Loucy (cell line): ENCODE measurements at regions not wholly inside any gene's neighbourhood (a gene's known extent, or its start where the extent isn't known, plus 50 kb on each side); places are given as distances from the start of the nearest gene placed in this dataset.

Experiments
- H2AFZ ChIP-seq: fragments of 200-600 bp; sonication (generic); 2 replicates; pipeline ENCODE4 v1.6.0; 2016; ENCODE audit warnings: antibody characterized with exemption, mild to moderate bottlenecking, low read length, moderate library complexity
- H3F3A ChIP-seq: fragments of 200-600 bp; 2 replicates; pipeline ENCODE4 v1.6.0; 2016; ENCODE audit warnings: antibody characterized with exemption, low read depth, mild to moderate bottlenecking
- H3K27me3 ChIP-seq: fragments of 200-600 bp; sonication (generic); 2 replicates; pipeline ENCODE4 v1.6.1; 2014; ENCODE audit warnings: low read length, mild to moderate bottlenecking; ENCODE audit not compliant: insufficient read depth, poor library complexity, severe bottlenecking
- H3K36me3 ChIP-seq: fragments of 200-600 bp; sonication (generic); 2 replicates; pipeline ENCODE4 v1.6.1; 2016; ENCODE audit warnings: low read length; ENCODE audit not compliant: insufficient read depth
- H3K4me1 ChIP-seq: fragments of 200-600 bp; sonication (generic); 2 replicates; pipeline ENCODE4 v1.5.1; 2014; ENCODE audit warnings: low read length, mild to moderate bottlenecking; ENCODE audit not compliant: insufficient read depth, poor library complexity, severe bottlenecking
- H3K4me2 ChIP-seq: fragments of 200-600 bp; sonication (generic); 2 replicates; pipeline ENCODE4 v1.6.0; 2014; ENCODE audit warnings: antibody characterized with exemption, low read length, low read depth, mild to moderate bottlenecking; ENCODE audit not compliant: poor library complexity, severe bottlenecking
- H3K4me3 ChIP-seq: fragments of 200-600 bp; sonication (generic); 2 replicates; pipeline ENCODE4 v1.5.1; 2014; ENCODE audit warnings: low read length, mild to moderate bottlenecking, mixed read lengths; ENCODE audit not compliant: poor library complexity, severe bottlenecking
- H3K79me2 ChIP-seq: fragments of 200-600 bp; sonication (generic); 2 replicates; pipeline ENCODE4 v1.6.1; 2014; ENCODE audit warnings: low read length; ENCODE audit not compliant: insufficient read depth
- H3K9ac ChIP-seq: fragments of 200-600 bp; sonication (generic); 2 replicates; pipeline ENCODE4 v1.6.0; 2014; ENCODE audit warnings: mild to moderate bottlenecking, low read depth, low read length, moderate library complexity; ENCODE audit not compliant: poor library complexity, severe bottlenecking
- H3K9me2 ChIP-seq: fragments of 200-600 bp; sonication (generic); replicated peaks from 2 replicates; pipeline ENCODE4 v1.6.1; 2016; ENCODE audit warnings: low read depth, low read length, mixed read lengths
- H3K9me3 ChIP-seq: fragments of 200-600 bp; sonication (generic); 2 replicates; pipeline ENCODE4 v1.6.1; 2014; ENCODE audit warnings: mild to moderate bottlenecking, antibody characterized with exemption, low read length, low read depth; ENCODE audit not compliant: insufficient read depth
- H4K20me1 ChIP-seq: fragments of 200-600 bp; sonication (generic); 2 replicates; pipeline ENCODE4 v1.6.0; 2014; ENCODE audit warnings: antibody characterized with exemption, low read length, mild to moderate bottlenecking; ENCODE audit not compliant: insufficient read depth, poor library complexity, severe bottlenecking
- EZH2phosphoT487 ChIP-seq: fragments of 200-600 bp; IDR thresholded peaks from 2 replicates; pipeline ENCODE4 v1.6.1; 2018; ENCODE audit warnings: antibody characterized with exemption, mild to moderate bottlenecking, moderate library complexity, borderline replicate concordance
- TF ChIP-seq, protein P1 (sequence below): fragments of 200-600 bp; sonication (generic); conservative IDR thresholded peaks from 2 replicates; pipeline ENCODE4 v1.5.1; 2014; ENCODE audit warnings: mild to moderate bottlenecking, antibody characterized with exemption, low read length

DNA sequence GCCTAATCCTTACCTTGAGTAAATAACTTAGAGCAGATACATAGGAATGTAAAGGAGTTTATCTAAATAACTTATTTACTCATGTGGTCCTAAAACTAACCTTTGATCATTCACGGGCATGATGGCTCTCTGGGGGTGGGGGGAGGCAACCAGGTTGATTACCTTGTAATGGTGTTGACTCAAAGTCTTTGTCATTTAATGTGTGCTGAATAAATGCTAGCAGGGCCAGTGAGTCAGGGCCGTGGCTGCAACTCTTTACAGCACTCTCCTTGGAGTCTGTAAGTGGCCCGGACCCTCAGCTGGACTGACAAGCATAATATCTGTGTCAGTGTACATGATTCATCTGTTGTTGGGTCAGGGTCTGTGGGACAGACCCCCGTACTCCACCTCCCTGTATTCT, 203.0 kb downstream of the EPM2A start:
- TF ChIP-seq, protein P1, sequence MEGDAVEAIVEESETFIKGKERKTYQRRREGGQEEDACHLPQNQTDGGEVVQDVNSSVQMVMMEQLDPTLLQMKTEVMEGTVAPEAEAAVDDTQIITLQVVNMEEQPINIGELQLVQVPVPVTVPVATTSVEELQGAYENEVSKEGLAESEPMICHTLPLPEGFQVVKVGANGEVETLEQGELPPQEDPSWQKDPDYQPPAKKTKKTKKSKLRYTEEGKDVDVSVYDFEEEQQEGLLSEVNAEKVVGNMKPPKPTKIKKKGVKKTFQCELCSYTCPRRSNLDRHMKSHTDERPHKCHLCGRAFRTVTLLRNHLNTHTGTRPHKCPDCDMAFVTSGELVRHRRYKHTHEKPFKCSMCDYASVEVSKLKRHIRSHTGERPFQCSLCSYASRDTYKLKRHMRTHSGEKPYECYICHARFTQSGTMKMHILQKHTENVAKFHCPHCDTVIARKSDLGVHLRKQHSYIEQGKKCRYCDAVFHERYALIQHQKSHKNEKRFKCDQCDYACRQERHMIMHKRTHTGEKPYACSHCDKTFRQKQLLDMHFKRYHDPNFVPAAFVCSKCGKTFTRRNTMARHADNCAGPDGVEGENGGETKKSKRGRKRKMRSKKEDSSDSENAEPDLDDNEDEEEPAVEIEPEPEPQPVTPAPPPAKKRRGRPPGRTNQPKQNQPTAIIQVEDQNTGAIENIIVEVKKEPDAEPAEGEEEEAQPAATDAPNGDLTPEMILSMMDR, result no peak
- no peak for TF ChIP-seq EZH2phosphoT487
- Histone ChIP-seq H3K4me1 (no peaks in the 10 kb centered on the region), H3K27me3 (no peaks in the 10 kb centered on the region), H3K9ac (no peak overlapping the region), H3K4me2 (no peak overlapping the region), H2AFZ (no peak overlapping the region), H4K20me1 (no peaks in the 10 kb centered on the region), H3K79me2 (no peaks in the 10 kb centered on the region), H3K36me3 (no peaks in the 10 kb centered on the region), H3K4me3 (no peak overlapping the region), H3K9me2 (no peaks in the 10 kb centered on the region), H3K9me3 (peaks cover 12% of the 10 kb centered on the region; the same call in 1 of the 2 replicates), H3F3A (0 out of 2 replicates have a peak, but pooled peaks cover 3% of the 10 kb centered on the region)

DNA sequence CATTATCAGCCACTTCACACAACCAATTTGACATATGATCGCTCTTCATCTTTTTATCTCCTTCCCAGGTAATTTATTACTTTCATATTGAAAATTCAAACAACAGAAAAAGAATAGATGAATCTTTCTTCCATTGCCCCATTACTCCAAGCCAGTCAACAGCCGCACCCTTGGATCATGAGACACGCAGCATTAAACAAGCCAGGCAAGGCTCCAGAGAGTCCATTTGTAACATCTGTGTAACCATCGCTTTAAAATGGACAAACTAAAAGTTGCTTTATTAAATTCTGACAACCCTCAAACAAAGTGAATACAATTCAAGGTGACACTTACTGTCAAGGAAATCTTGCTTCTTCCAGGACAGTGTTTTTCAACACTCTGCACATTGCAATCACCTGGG, 200.3 kb downstream of the EPM2A start:
- H3K36me3 ChIP-seq, result no peaks in the 10 kb centered on the region
- no peak overlapping the region for H3K4me3 ChIP-seq
- peaks cover 12% of the 10 kb centered on the region; the same call in 1 of the 2 replicates for H3K9me3 ChIP-seq
- H3F3A ChIP-seq, result 0 out of 2 replicates have a peak, but pooled peaks cover 3% of the 10 kb centered on the region
- H3K27me3 ChIP-seq, result no peaks in the 10 kb centered on the region
- no peak overlapping the region for H3K9ac ChIP-seq
- H3K4me2 ChIP-seq, result no peak overlapping the region
- H4K20me1 ChIP-seq, result no peaks in the 10 kb centered on the region
- H3K4me1 ChIP-seq, result no peaks in the 10 kb centered on the region
- no peaks in the 10 kb centered on the region for H3K9me2 ChIP-seq
- no peaks in the 10 kb centered on the region for H3K79me2 ChIP-seq
- no peak overlapping the region for H2AFZ ChIP-seq
- no peak for TF ChIP-seq EZH2phosphoT487
- TF ChIP-seq, protein P1, result no peak

DNA sequence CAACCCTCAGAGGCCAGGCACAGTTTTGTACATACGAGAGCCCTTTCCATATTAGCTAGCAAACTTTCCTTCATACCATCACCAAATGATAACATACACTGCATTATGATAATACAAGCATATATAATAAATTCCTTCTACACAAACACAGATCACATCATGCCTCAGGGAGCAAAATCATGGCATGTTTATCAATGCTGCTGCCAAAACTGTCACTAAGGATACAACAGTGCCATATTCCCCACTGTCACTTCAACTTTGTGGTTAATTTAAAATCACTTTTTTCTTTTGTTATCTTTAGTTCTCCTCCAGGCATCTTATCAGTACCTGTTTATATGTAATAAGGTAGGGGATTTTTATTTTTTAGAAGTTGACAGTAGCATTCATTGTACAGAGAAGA, 196.3 kb downstream of the EPM2A start:
- no peaks in the 10 kb centered on the region for H4K20me1 ChIP-seq

More for the DNA sequence above, 196.3 kb downstream of the EPM2A start:
- no peak overlapping the region for H3K4me2 ChIP-seq
- H3K36me3 ChIP-seq, result no peaks in the 10 kb centered on the region
- no peak for TF ChIP-seq EZH2phosphoT487
- TF ChIP-seq, protein P1, result no peak
- H2AFZ ChIP-seq, result no peak overlapping the region
- H3K4me1 ChIP-seq, result peaks cover 3% of the 10 kb centered on the region
- no peak overlapping the region for H3K9ac ChIP-seq
- no peak overlapping the region for H3K4me3 ChIP-seq
- no peaks in the 10 kb centered on the region for H3K9me2 ChIP-seq
- H3K27me3 ChIP-seq, result no peaks in the 10 kb centered on the region
- no peaks in the 10 kb centered on the region for H3K79me2 ChIP-seq
- 0 out of 2 replicates have a peak, but pooled peaks cover 3% of the 10 kb centered on the region for H3F3A ChIP-seq
- peaks cover 12% of the 10 kb centered on the region; the same call in 1 of the 2 replicates for H3K9me3 ChIP-seq
